ENCODE measurements at regions not wholly inside any gene's neighbourhood (a gene's known extent, or its start where the extent isn't known, plus 50 kb on each side); places are given as distances from the start of the nearest gene placed in this dataset.

GRCh38 chr20:24134930-24135329 is 146.4 kb upstream of the GGTLC1 start:
- TF ChIP-seq NELFE (IDR thresholded peaks at IDR 0.05; ENCODE audit: insufficient read depth, insufficient read length) = no peak
- TF ChIP-seq CEBPG (CRISPR knock-in tag; IDR thresholded peaks at IDR 0.05) = no peak
- TF ChIP-seq CEBPG (tag; conservative IDR thresholded peaks at IDR 0.05 in 1 of 2, IDR thresholded peaks at IDR 0.05 in 1 of 2) = no peak
- intact Hi-C loops (cut with micrococcal nuclease) (no loop called here), in situ Hi-C loops (cut with MboI) (no loop called here)

DNA sequence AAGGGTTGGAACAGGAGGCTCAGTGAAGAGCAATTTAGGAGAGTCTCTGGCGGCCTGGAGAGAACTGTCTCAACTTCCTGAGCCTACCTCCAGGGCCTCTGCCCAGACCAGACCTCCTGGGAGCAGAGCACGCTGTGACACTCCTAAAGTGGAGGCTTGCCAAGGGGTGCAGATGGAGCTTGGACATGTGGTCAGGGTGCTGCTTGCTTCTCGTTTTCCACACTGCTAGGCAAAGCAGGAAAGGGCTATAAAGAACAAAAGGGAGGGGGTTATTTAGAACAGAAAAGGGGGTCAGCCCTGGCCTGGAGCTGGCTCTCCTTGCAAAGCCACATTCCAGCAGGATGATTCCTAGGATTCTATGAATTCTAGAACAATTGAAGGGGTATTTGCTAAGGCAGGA is 145.7 kb upstream of the GGTLC1 start:
- POLR2A ChIA-PET = interaction anchor here (0.6 to 0.7 kb wide), 2 partner anchors 9 to 54 kb away, joined by 3 to 4 read pairs; no protein-coding TSS in a partner anchor
- H2AFZ ChIP-seq (ENCODE audit: low read depth, low read length) = no peak overlapping the region
- WGBS (ENCODE audit: insufficient coverage, low coverage, missing lambda C conversion rate) = 0% methylated on average over 3 of the region's 3 CpGs

More at GRCh38 chr20:24134930-24135329, 146.4 kb upstream of the GGTLC1 start:
- WGBS (ENCODE audit: insufficient coverage, low coverage, missing lambda C conversion rate) = 2% methylated on average over 17 of the region's 22 CpGs
- 0 out of 5 replicates have a peak, but pooled peaks cover 0 to 2% of the 10 kb centered on the region in 2 experiments for H3K27me3 ChIP-seq (ENCODE audit: control insufficient read depth in 2 of 2, insufficient read depth in 2 of 2, low read length in 2 of 2)
- CTCF ChIA-PET (ENCODE audit: low intra/inter-chr PET ratio) = no interaction called here
- BruUV-seq (replicated peaks) = no TSS peak
- H3K4me2 ChIP-seq (ENCODE audit: insufficient read depth, low read length) = no peak overlapping the region
- H3K36me3 ChIP-seq (ENCODE audit: control insufficient read depth, insufficient read depth, low read length) = no peaks in the 10 kb centered on the region
- no peaks in the 10 kb centered on the region for H3K9me3 ChIP-seq (replicated peaks; ENCODE audit: control insufficient read depth, insufficient read depth, low read depth, low read length)
- no peaks in the 10 kb centered on the region for H3K4me1 ChIP-seq (replicated peaks in 1 of 2; ENCODE audit: control insufficient read depth in 2 of 2, insufficient read depth in 2 of 2, low read length in 2 of 2)
- H3K4me3 ChIP-seq = no peak overlapping the region
- no peaks in the 10 kb centered on the region for H4K20me1 ChIP-seq (replicated peaks; ENCODE audit: control insufficient read depth, insufficient read depth, low read length)
- H3K9me1 ChIP-seq (ENCODE audit: control insufficient read depth, insufficient read depth, low read length) = no peaks in the 10 kb centered on the region
- no peaks in the 10 kb centered on the region for H3K79me2 ChIP-seq (ENCODE audit: control insufficient read depth, insufficient read depth, low read length)
- H3K27ac ChIP-seq (ENCODE audit: extremely low read depth, low read depth, low read length) = no peak overlapping the region
- H3K9ac ChIP-seq (ENCODE audit: insufficient read depth in 1 of 2, low read depth in 2 of 2, low read length in 2 of 2) = no peak overlapping the region
- DNase-seq (ENCODE audit: extremely low read depth in 1 of 4, low spot score in 3 of 4) (no peak), ATAC-seq (no peak), FAIRE-seq (no peak)
- H2AFZ ChIP-seq (ENCODE audit: low read depth, low read length) = no peak overlapping the region
- POLR2A ChIA-PET = interaction anchor here (0.7 kb wide), 1 partner anchor 54 kb away, joined by 3 read pairs; no protein-coding TSS in a partner anchor

More for the DNA sequence above, 145.7 kb upstream of the GGTLC1 start:
- no peak overlapping the region for H3K9ac ChIP-seq (ENCODE audit: insufficient read depth in 1 of 2, low read depth in 2 of 2, low read length in 2 of 2)
- no peaks in the 10 kb centered on the region for H3K36me3 ChIP-seq (ENCODE audit: control insufficient read depth, insufficient read depth, low read length)
- no peak overlapping the region for H3K4me2 ChIP-seq (ENCODE audit: insufficient read depth, low read length)
- no peaks in the 10 kb centered on the region for H4K20me1 ChIP-seq (replicated peaks; ENCODE audit: control insufficient read depth, insufficient read depth, low read length)
- H3K27me3 ChIP-seq (ENCODE audit: control insufficient read depth in 2 of 2, insufficient read depth in 2 of 2, low read length in 2 of 2) = 0 out of 5 replicates have a peak, but pooled peaks cover 0 to 2% of the 10 kb centered on the region in 2 experiments
- H3K4me3 ChIP-seq = no peak overlapping the region
- in situ Hi-C loops (cut with MboI) (no loop called here), intact Hi-C loops (cut with micrococcal nuclease) (no loop called here)
- DNase-seq (ENCODE audit: extremely low read depth in 1 of 4, low spot score in 3 of 4) (no peak), ATAC-seq (no peak), FAIRE-seq (no peak)
- TF ChIP-seq SRSF3 (IDR thresholded peaks at IDR 0.05; ENCODE audit: insufficient read depth, low read length) = no peak
- TF ChIP-seq EWSR1 (IDR thresholded peaks at IDR 0.05; ENCODE audit: borderline replicate concordance, low read depth, partially characterized antibody) = no peak
- no peak for TF ChIP-seq ZNF431 (CRISPR knock-in tag; IDR thresholded peaks at IDR 0.05)
- TF ChIP-seq BCOR (IDR thresholded peaks at IDR 0.05) = no peak
- TF ChIP-seq ZNF23 (CRISPR knock-in tag; IDR thresholded peaks at IDR 0.05) = no peak
- TF ChIP-seq BCL6 (CRISPR knock-in tag; IDR thresholded peaks at IDR 0.05) = no peak
- TF ChIP-seq ZKSCAN1 (IDR thresholded peaks at IDR 0.05; ENCODE audit: low read depth, low read length) = no peak
- no peak for TF ChIP-seq ZNF77 (CRISPR knock-in tag; IDR thresholded peaks at IDR 0.05)
- no peak for TF ChIP-seq GABPB2 (CRISPR knock-in tag; conservative IDR thresholded peaks at IDR 0.05)
- TF ChIP-seq GATAD2A (IDR thresholded peaks at IDR 0.05) = no peak
- no peak for TF ChIP-seq ZNF655 (CRISPR knock-in tag; IDR thresholded peaks at IDR 0.05)
- no peak for TF ChIP-seq NR2C1 (IDR thresholded peaks at IDR 0.05)
- no peak for TF ChIP-seq NR2C1 (tag; IDR thresholded peaks at IDR 0.05)
- H3K4me1 ChIP-seq (replicated peaks in 1 of 2; ENCODE audit: control insufficient read depth in 2 of 2, insufficient read depth in 2 of 2, low read length in 2 of 2) = no peaks in the 10 kb centered on the region
- H3K79me2 ChIP-seq (ENCODE audit: control insufficient read depth, insufficient read depth, low read length) = no peaks in the 10 kb centered on the region
- H3K9me3 ChIP-seq (replicated peaks; ENCODE audit: control insufficient read depth, insufficient read depth, low read depth, low read length) = no peaks in the 10 kb centered on the region
- BruUV-seq (replicated peaks) = no TSS peak
- H3K27ac ChIP-seq (ENCODE audit: extremely low read depth, low read depth, low read length) = no peak overlapping the region
- CTCF ChIA-PET (ENCODE audit: low intra/inter-chr PET ratio) = no interaction called here
- no peaks in the 10 kb centered on the region for H3K9me1 ChIP-seq (ENCODE audit: control insufficient read depth, insufficient read depth, low read length)

All from K562 (cell line).